DOHH2 (cell line): ENCODE measurements at regions not wholly inside any gene's neighbourhood (a gene's known extent, or its start where the extent isn't known, plus 50 kb on each side); places are given as distances from the start of the nearest gene placed in this dataset.

ENCODE experiments used
- EZH2phosphoT487 ChIP-seq: fragments of 200-600 bp; sonication (generic); IDR thresholded peaks from 2 replicates; pipeline ENCODE4 v1.6.1; 2017; ENCODE audit warnings: borderline replicate concordance, mild to moderate bottlenecking, antibody characterized with exemption, low read length, moderate library complexity, mixed read lengths
- TF ChIP-seq, protein P1 (sequence below): fragments of 200-600 bp; sonication (generic); IDR thresholded peaks from one replicate; pipeline ENCODE4 v1.5.1; 2014; ENCODE audit warnings: antibody characterized with exemption, mild to moderate bottlenecking, low read depth, low read length; ENCODE audit not compliant: poor library complexity, severe bottlenecking

DNA sequence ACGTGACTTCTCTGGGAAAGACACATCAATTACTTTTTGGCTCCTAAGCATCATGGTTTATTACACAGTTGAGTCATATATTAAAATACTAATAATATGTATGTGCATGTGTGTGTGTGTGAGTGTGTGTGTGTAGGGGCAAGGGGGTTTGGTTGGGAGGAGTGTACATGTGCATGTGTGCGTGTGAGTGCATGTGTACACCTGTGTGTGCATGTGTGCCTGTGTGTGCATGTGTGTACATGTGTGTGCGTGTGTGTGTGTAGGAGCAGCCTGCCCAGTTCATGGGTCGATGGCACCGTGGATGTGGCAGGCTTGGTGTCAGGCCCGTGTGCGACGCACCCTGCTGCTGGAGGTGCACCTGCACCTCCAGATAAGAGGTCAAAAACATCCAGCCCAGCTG lies 99.0 kb upstream of the SNTG2 start:
- TF ChIP-seq, protein P1, sequence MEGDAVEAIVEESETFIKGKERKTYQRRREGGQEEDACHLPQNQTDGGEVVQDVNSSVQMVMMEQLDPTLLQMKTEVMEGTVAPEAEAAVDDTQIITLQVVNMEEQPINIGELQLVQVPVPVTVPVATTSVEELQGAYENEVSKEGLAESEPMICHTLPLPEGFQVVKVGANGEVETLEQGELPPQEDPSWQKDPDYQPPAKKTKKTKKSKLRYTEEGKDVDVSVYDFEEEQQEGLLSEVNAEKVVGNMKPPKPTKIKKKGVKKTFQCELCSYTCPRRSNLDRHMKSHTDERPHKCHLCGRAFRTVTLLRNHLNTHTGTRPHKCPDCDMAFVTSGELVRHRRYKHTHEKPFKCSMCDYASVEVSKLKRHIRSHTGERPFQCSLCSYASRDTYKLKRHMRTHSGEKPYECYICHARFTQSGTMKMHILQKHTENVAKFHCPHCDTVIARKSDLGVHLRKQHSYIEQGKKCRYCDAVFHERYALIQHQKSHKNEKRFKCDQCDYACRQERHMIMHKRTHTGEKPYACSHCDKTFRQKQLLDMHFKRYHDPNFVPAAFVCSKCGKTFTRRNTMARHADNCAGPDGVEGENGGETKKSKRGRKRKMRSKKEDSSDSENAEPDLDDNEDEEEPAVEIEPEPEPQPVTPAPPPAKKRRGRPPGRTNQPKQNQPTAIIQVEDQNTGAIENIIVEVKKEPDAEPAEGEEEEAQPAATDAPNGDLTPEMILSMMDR = no peak
- TF ChIP-seq EZH2phosphoT487 = no peak
